ENCODE measurements at regions not wholly inside any gene's neighbourhood (a gene's known extent, or its start where the extent isn't known, plus 50 kb on each side); places are given as distances from the start of the nearest gene placed in this dataset.

DNA sequence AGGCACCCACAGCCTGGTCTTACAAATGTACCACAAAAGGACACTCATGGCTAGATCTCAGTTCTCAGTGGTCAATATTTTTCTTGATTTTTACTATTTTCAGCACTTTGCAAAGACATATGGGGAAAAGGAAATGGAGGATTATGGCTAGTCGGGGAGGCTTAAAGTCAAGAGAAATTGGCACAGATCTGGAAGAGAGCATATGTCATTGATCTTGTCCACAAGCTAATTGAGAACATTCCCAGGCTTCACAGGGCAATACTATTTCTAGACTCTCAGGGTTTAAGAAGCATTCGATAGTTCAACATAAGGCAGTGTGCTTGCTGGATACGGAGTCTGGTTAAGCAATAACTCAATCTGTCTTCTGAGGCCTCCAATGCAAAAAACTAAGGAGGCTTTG is 285.8 kb downstream of the ZNF608 start:
- H3K4me3 Mint-ChIP-seq: no peak overlapping the region
- H3K9ac ChIP-seq (ENCODE audit: low read length): no peak overlapping the region
- H3K9me3 ChIP-seq (ENCODE audit: control extremely low read depth in 1 of 3, control insufficient read depth in 2 of 3, insufficient read depth in 1 of 3, low read length in 2 of 3): peaks cover 6 to 18% (median 9%) of the 10 kb centered on the region in 3 donors
- H2AFZ ChIP-seq (ENCODE audit: insufficient read depth, low read depth, low read length, poor library complexity, severe bottlenecking): no peak overlapping the region
- H3K27me3 ChIP-seq (replicated peaks in 1 of 4; ENCODE audit: control extremely low read depth in 1 of 4, control insufficient read depth in 3 of 4, insufficient read depth in 4 of 4, low read length in 3 of 4): no peaks in the 10 kb centered on the region
- no peak for ATAC-seq (ENCODE audit: low read depth)
- ChIA-PET POLR2A (no interaction called here), CTCF (interaction anchor here (1.1 kb wide), 1 partner anchor 11 kb away, joined by 3 read pairs; no protein-coding TSS in a partner anchor)
- H3K36me3 ChIP-seq (replicated peaks in 1 of 2; ENCODE audit: control extremely low read depth in 1 of 2, control insufficient read depth in 1 of 2, extremely low read depth in 1 of 2, insufficient read depth in 2 of 2, low read length in 1 of 2): no peaks in the 10 kb centered on the region
- no peak for TF ChIP-seq EZH2 (IDR thresholded peaks at IDR 0.05; ENCODE audit: borderline replicate concordance, insufficient read depth, low read depth, low read length, poor library complexity, severe bottlenecking)
- peaks cover 15% of the 10 kb centered on the region for H3K9me3 Mint-ChIP-seq (ENCODE audit: insufficient read depth)
- H3K4me1 ChIP-seq (ENCODE audit: control insufficient read depth in 2 of 2, insufficient read depth in 2 of 2, low read length in 2 of 2): peaks cover under 1% of the 10 kb centered on the region in 2 donors
- H4K20me1 ChIP-seq (ENCODE audit: control insufficient read depth, insufficient read depth, low read length, poor library complexity, severe bottlenecking): no peaks in the 10 kb centered on the region
- H3K4me2 ChIP-seq (replicated peaks; ENCODE audit: low read depth, low read length, poor library complexity, severe bottlenecking): no peak overlapping the region
- intact Hi-C loops (cut with micrococcal nuclease): no loop called here
- H3K79me2 ChIP-seq (ENCODE audit: control insufficient read depth, insufficient read depth, low read length): no peaks in the 10 kb centered on the region
- no peak overlapping the region for H3K27ac ChIP-seq (ENCODE audit: low read length in 2 of 2)
- 100% methylated on average over 2 of the region's 3 CpGs for WGBS (ENCODE audit: insufficient coverage)
- peaks cover 14% of the 10 kb centered on the region for H3K4me1 Mint-ChIP-seq
- no peak overlapping the region for H3K4me3 ChIP-seq (ENCODE audit: control extremely low read depth in 1 of 5, extremely low read depth in 1 of 5, insufficient read depth in 1 of 5, low read depth in 2 of 5, low read length in 4 of 5)
- no peak overlapping the region for H3K27ac Mint-ChIP-seq
- no peaks in the 10 kb centered on the region for H3K27me3 Mint-ChIP-seq
- no peak for DNase-seq

DNA sequence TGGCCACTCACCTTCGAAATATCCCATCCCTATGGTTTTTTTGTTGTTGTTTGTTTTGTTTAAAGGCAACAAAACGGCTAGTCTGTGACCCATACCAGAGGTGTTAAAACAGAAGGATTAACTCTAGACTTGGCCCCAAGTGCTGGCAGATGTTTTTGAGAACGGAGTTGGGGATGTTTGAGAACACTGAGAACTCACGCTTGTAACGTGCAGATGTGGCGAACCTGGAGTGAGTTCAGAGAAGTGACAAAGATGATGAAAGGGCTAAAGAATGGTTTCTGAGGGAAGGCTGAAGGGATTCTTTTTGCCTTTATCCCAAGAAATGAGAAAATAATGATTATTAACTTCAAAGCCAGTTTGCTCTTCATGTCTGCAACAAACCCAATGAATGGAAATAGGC is 286.5 kb downstream of the ZNF608 start:
- Histone ChIP-seq H3K27me3 (replicated peaks in 1 of 4; ENCODE audit: control extremely low read depth in 1 of 4, control insufficient read depth in 3 of 4, insufficient read depth in 4 of 4, low read length in 3 of 4) (no peaks in the 10 kb centered on the region), H3K27ac (ENCODE audit: low read length in 2 of 2) (no peak overlapping the region), H3K9ac (ENCODE audit: low read length) (no peak overlapping the region), H4K20me1 (ENCODE audit: control insufficient read depth, insufficient read depth, low read length, poor library complexity, severe bottlenecking) (no peaks in the 10 kb centered on the region), H3K4me2 (replicated peaks; ENCODE audit: low read depth, low read length, poor library complexity, severe bottlenecking) (no peak overlapping the region), H3K9me3 (ENCODE audit: control extremely low read depth in 1 of 3, control insufficient read depth in 2 of 3, insufficient read depth in 1 of 3, low read length in 2 of 3) (peaks cover 6 to 18% (median 9%) of the 10 kb centered on the region in 3 donors), H3K4me3 (ENCODE audit: control extremely low read depth in 1 of 5, extremely low read depth in 1 of 5, insufficient read depth in 1 of 5, low read depth in 2 of 5, low read length in 4 of 5) (no peak overlapping the region), H2AFZ (ENCODE audit: insufficient read depth, low read depth, low read length, poor library complexity, severe bottlenecking) (no peak overlapping the region), H3K36me3 (replicated peaks in 1 of 2; ENCODE audit: control extremely low read depth in 1 of 2, control insufficient read depth in 1 of 2, extremely low read depth in 1 of 2, insufficient read depth in 2 of 2, low read length in 1 of 2) (no peaks in the 10 kb centered on the region), H3K4me1 (ENCODE audit: control insufficient read depth in 2 of 2, insufficient read depth in 2 of 2, low read length in 2 of 2) (peaks cover 7% of the 10 kb centered on the region in 2 donors), H3K79me2 (ENCODE audit: control insufficient read depth, insufficient read depth, low read length) (no peaks in the 10 kb centered on the region)
- ChIA-PET POLR2A (no interaction called here), CTCF (no interaction called here)
- Mint-ChIP-seq H3K27me3 (no peaks in the 10 kb centered on the region), H3K4me1 (peaks cover 19% of the 10 kb centered on the region), H3K27ac (no peak overlapping the region), H3K9me3 (ENCODE audit: insufficient read depth) (peaks cover 15% of the 10 kb centered on the region), H3K4me3 (no peak overlapping the region)
- DNase-seq: no peak
- ATAC-seq (ENCODE audit: low read depth): no peak
- intact Hi-C loops (cut with micrococcal nuclease): loop anchor here (10.0 kb wide), 1 partner anchor 285 kb away; the partner anchor contains the start of gene ZNF608
- TF ChIP-seq, protein P1, sequence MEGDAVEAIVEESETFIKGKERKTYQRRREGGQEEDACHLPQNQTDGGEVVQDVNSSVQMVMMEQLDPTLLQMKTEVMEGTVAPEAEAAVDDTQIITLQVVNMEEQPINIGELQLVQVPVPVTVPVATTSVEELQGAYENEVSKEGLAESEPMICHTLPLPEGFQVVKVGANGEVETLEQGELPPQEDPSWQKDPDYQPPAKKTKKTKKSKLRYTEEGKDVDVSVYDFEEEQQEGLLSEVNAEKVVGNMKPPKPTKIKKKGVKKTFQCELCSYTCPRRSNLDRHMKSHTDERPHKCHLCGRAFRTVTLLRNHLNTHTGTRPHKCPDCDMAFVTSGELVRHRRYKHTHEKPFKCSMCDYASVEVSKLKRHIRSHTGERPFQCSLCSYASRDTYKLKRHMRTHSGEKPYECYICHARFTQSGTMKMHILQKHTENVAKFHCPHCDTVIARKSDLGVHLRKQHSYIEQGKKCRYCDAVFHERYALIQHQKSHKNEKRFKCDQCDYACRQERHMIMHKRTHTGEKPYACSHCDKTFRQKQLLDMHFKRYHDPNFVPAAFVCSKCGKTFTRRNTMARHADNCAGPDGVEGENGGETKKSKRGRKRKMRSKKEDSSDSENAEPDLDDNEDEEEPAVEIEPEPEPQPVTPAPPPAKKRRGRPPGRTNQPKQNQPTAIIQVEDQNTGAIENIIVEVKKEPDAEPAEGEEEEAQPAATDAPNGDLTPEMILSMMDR (IDR thresholded peaks at IDR 0.05): no peak
- no peak for TF ChIP-seq EZH2 (IDR thresholded peaks at IDR 0.05; ENCODE audit: borderline replicate concordance, insufficient read depth, low read depth, low read length, poor library complexity, severe bottlenecking)
- WGBS (ENCODE audit: insufficient coverage): 100% methylated on average over 5 of the region's 6 CpGs
